OCI-LY7 (cell line): ENCODE measurements at regions not wholly inside any gene's neighbourhood (a gene's known extent, or its start where the extent isn't known, plus 50 kb on each side); places are given as distances from the start of the nearest gene placed in this dataset.

Experiments used
- BruUV-seq: library from RNA; stranded (reverse); fragments of 400-500 nt; replicated peaks from 2 replicates; lab custom pipeline; 2021; lab: Mats Ljungman, UMichigan
- CTCF ChIA-PET: fragments of 300-600 bp; sonication (Branson Sonifier 250); formaldehyde crosslinking; loops from one replicate; lab custom pipeline; 2022; ENCODE audit warnings: antibody characterized with exemption; ENCODE audit not compliant: unreplicated experiment; lab: Charles Lee
- POLR2A ChIA-PET: fragments of 300-600 bp; sonication (Branson Sonifier 250); formaldehyde crosslinking; loops from one replicate; lab custom pipeline; 2022; ENCODE audit warnings: antibody characterized with exemption; lab: Charles Lee
- DNase-seq: peaks from one replicate; pipeline ENCODE4 v3.0.0-alpha.2; 2015; ENCODE audit warnings: low spot score
- H2AFZ ChIP-seq: fragments of 200-600 bp; sonication (generic), shearing (Covaris generic); 2 replicates; pipeline ENCODE4 v1.6.1; 2014; ENCODE audit warnings: mild to moderate bottlenecking, antibody characterized with exemption, low read length, moderate library complexity
- H3K27ac ChIP-seq: fragments of 200-600 bp; sonication (generic); 2 replicates; pipeline ENCODE4 v1.5.1; 2014; ENCODE audit warnings: mixed run types, low read depth, mild to moderate bottlenecking, moderate library complexity, low read length, inconsistent platforms; ENCODE audit not compliant: poor library complexity, severe bottlenecking
- H3K36me3 ChIP-seq: fragments of 200-600 bp; sonication (generic); 2 replicates; pipeline ENCODE4 v1.6.1; 2014; ENCODE audit warnings: mild to moderate bottlenecking, antibody characterized with exemption, low read length, moderate library complexity, mixed read lengths; ENCODE audit not compliant: insufficient read depth
- H3K4me1 ChIP-seq: fragments of 200-600 bp; sonication (generic); 2 replicates; pipeline ENCODE4 v1.5.1; 2014; ENCODE audit warnings: mild to moderate bottlenecking, low read length; ENCODE audit not compliant: insufficient read depth, poor library complexity, severe bottlenecking
- H3K4me2 ChIP-seq: fragments of 200-600 bp; sonication (generic); 2 replicates; pipeline ENCODE4 v1.6.1; 2014; ENCODE audit warnings: mild to moderate bottlenecking, low read length
- H3K4me3 ChIP-seq: fragments of 200-600 bp; sonication (generic); 2 replicates; pipeline ENCODE4 v1.5.1; 2014; ENCODE audit warnings: mild to moderate bottlenecking, low read depth, low read length; ENCODE audit not compliant: poor library complexity, severe bottlenecking
- H3K79me2 ChIP-seq: fragments of 200-600 bp; sonication (generic); 2 replicates; pipeline ENCODE4 v1.6.1; 2016; ENCODE audit warnings: low read depth, mild to moderate bottlenecking, low read length, moderate library complexity, mixed read lengths; ENCODE audit not compliant: insufficient read depth
- H3K9me2 ChIP-seq: fragments of 200-600 bp; sonication (generic); 2 replicates; pipeline ENCODE4 v1.6.1; 2016; ENCODE audit warnings: mild to moderate bottlenecking, low read length, mixed read lengths; ENCODE audit not compliant: insufficient read depth
- H3K9me3 ChIP-seq: fragments of 200-600 bp; sonication (generic); 2 replicates; pipeline ENCODE4 v1.6.1; 2014; ENCODE audit warnings: mild to moderate bottlenecking, mixed run types, low read length, mixed read lengths
- H4K20me1 ChIP-seq: fragments of 200-600 bp; sonication (generic); 2 replicates; pipeline ENCODE4 v1.6.1; 2014; ENCODE audit warnings: mild to moderate bottlenecking, antibody characterized with exemption, low read length, moderate library complexity, mixed read lengths; ENCODE audit not compliant: insufficient read depth
- EZH2phosphoT487 ChIP-seq: fragments of 200-600 bp; sonication (generic); IDR thresholded peaks from 2 replicates; pipeline ENCODE4 v1.6.1; 2018; ENCODE audit warnings: low read depth, borderline replicate concordance, mild to moderate bottlenecking, mixed run types, antibody characterized with exemption, low read length, moderate library complexity, mixed read lengths
- intact Hi-C: fragments of 100-400 bp; cut with micrococcal nuclease; formaldehyde crosslinking; loops from one replicate; pipeline ENCODE4 v1.10.0; 2022; ENCODE audit not compliant: unreplicated experiment
- TF ChIP-seq, protein P1 (sequence below): fragments of 200-600 bp; sonication (generic); conservative IDR thresholded peaks from 2 replicates; pipeline ENCODE4 v1.5.1; 2014; ENCODE audit warnings: mild to moderate bottlenecking, antibody characterized with exemption, low read length, moderate library complexity, mixed read lengths

DNA sequence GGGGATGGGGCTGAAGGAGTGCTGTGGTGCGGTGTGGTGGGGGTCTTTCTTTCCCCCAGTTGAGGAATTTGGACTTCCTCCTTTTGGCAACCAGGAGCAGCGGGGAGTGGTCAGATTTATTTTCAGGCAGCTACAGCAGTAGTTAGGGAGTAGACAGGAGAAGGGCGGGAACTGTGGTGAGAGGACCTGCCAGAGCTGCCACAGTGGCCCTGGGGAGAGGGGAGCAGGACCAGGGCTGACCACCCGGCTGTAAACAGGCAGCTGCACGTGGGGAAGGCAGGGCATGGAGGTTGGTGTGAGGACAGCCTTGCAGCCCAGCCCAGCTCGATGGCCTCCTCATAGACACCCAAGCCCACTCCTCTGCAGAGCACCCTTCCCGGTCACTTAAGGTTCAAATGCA, 197.2 kb downstream of the GLI2 start:
- ChIA-PET POLR2A (no interaction called here), CTCF (no interaction called here)
- no TSS peak for BruUV-seq
- Histone ChIP-seq H3K36me3 (no peaks in the 10 kb centered on the region), H3K79me2 (no peaks in the 10 kb centered on the region), H3K27ac (no peak overlapping the region), H3K4me2 (no peak overlapping the region), H2AFZ (no peak overlapping the region), H3K4me1 (no peaks in the 10 kb centered on the region), H3K9me2 (no peaks in the 10 kb centered on the region), H3K9me3 (no peaks in the 10 kb centered on the region), H3K4me3 (no peak overlapping the region), H4K20me1 (no peaks in the 10 kb centered on the region)
- intact Hi-C loops = no loop called here
- no peak for TF ChIP-seq EZH2phosphoT487
- TF ChIP-seq, protein P1, sequence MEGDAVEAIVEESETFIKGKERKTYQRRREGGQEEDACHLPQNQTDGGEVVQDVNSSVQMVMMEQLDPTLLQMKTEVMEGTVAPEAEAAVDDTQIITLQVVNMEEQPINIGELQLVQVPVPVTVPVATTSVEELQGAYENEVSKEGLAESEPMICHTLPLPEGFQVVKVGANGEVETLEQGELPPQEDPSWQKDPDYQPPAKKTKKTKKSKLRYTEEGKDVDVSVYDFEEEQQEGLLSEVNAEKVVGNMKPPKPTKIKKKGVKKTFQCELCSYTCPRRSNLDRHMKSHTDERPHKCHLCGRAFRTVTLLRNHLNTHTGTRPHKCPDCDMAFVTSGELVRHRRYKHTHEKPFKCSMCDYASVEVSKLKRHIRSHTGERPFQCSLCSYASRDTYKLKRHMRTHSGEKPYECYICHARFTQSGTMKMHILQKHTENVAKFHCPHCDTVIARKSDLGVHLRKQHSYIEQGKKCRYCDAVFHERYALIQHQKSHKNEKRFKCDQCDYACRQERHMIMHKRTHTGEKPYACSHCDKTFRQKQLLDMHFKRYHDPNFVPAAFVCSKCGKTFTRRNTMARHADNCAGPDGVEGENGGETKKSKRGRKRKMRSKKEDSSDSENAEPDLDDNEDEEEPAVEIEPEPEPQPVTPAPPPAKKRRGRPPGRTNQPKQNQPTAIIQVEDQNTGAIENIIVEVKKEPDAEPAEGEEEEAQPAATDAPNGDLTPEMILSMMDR = no peak
- no peak for DNase-seq

DNA sequence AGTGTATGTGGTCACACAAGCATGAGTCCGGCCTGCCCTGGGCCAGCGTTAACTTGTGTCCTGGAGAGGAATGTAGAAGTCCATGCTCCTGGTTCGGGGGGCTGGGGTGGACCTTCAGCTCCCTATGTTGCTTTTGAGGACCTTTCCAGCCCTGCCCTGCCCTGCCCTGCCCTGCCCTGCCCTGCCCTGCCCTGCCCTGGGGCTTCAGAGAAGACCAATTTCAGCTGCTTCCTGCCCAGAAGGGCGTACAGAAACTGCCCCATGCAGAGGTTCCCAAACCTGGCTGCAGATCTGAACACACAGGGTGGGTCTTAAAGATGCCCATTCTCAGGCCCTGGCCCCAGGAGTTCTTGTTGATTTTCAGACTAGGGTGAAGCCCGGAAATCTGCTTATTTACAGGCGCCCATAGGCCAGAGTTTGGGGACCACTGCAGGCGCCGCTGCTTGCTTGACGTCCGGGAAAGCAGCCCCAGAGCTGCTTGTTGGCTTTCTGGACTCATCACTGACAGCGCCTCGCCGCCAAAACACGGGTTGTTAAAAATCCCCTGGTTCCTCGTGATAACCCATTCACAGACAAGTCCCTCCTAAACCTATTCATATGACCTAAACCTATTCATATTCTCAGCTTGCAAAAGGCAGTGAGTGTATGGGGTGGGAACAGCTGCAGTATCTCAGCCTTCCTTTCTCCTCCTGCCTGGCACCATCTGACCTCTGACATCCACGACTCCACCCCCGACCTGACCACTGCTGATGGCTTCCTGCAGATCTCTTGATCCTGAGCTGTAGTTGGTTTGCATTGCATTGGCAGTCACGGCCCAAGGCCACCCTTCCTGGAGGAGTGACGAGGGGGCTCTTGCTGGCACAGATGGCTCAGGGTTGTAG, 198.3 kb downstream of the GLI2 start:
- TF ChIP-seq, protein P1 = no peak
- no peak for TF ChIP-seq EZH2phosphoT487
- intact Hi-C loops = no loop called here

More for the DNA sequence above, 198.3 kb downstream of the GLI2 start:
- Histone ChIP-seq H4K20me1 (no peaks in the 10 kb centered on the region), H3K27ac (no peak overlapping the region), H3K9me2 (no peaks in the 10 kb centered on the region), H3K9me3 (no peaks in the 10 kb centered on the region), H2AFZ (no peak overlapping the region), H3K36me3 (no peaks in the 10 kb centered on the region), H3K4me1 (no peaks in the 10 kb centered on the region), H3K4me3 (no peak overlapping the region), H3K4me2 (no peak overlapping the region), H3K79me2 (no peaks in the 10 kb centered on the region)
- no peak for DNase-seq
- ChIA-PET CTCF (no interaction called here), POLR2A (no interaction called here)
- BruUV-seq = no TSS peak
